Ascending aorta (tissue), 2 donors: ENCODE measurements at regions not wholly inside any gene's neighbourhood (a gene's known extent, or its start where the extent isn't known, plus 50 kb on each side); places are given as distances from the start of the nearest gene placed in this dataset.

Source experiments
- DNase-seq, 2 donors: peaks; one replicate each; pipeline ENCODE4 v3.0.0-alpha.2; 2019; ENCODE audit warnings: low spot score in 2 of 2
- H3K27ac ChIP-seq, 2 donors: fragments of 200-600 bp; sonication (generic); one replicate each; pipeline ENCODE4 v1.5.1; 2016 to 2017; ENCODE audit warnings: mild to moderate bottlenecking in 1 of 2
- H3K27me3 ChIP-seq: fragments of 200-600 bp; sonication (generic); one replicate; pipeline ENCODE4 v1.5.1; 2017
- H3K36me3 ChIP-seq, 2 donors: fragments of 200-600 bp; sonication (generic); one replicate each; pipeline ENCODE4 v1.5.1; 2016
- H3K4me1 ChIP-seq, 2 donors: fragments of 200-600 bp; sonication (generic); one replicate each; pipeline ENCODE4 v1.5.1; 2016 to 2017; ENCODE audit warnings: mild to moderate bottlenecking in 1 of 2
- H3K4me3 ChIP-seq, 2 donors: fragments of 200-600 bp; sonication (generic); one replicate each; pipeline ENCODE4 v1.5.1; 2016 to 2017; ENCODE audit warnings: mild to moderate bottlenecking in 1 of 2
- H3K9me3 ChIP-seq, 2 donors: fragments of 200-600 bp; sonication (generic); one replicate each; pipeline ENCODE4 v1.5.1; 2016
- intact Hi-C: fragments of 100-400 bp; cut with DNase I; formaldehyde crosslinking; loops from one replicate; pipeline ENCODE4 v1.15.1; 2023
- TF ChIP-seq, protein P1 (sequence below), 3 experiments: fragments of 200-600 bp in 2 of 3; fragments of 450-650 bp in 1 of 3; sonication (generic) in 2 of 3; IDR thresholded peaks; one replicate each; pipeline ENCODE4 v1.5.1; 2016 to 2019; ENCODE audit warnings: antibody characterized with exemption in 3 of 3, mild to moderate bottlenecking in 1 of 3, moderate library complexity in 1 of 3

DNA sequence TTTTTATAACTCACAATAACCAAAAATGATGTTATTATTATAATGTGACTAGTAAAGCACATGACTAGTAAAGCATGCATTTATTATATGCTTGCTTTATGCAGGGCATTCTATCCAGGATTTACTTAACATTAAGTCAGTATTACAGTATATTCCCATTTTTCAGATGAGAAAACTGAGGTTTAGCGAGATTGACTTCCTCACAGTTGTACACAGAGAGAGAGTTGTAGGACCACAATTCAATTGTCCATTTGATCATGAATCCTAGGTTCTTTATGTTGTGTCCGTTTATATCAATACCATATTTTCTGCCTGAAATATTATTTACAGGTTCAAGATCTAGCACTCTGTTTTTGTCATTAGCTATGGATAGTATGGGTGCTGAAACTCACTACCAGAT lies 301.5 kb downstream of the PRL start:
- no peak overlapping the region for H3K27ac ChIP-seq
- no peak for DNase-seq
- no peaks in the 10 kb centered on the region for H3K9me3 ChIP-seq
- intact Hi-C loops, result no loop called here
- no peaks in the 10 kb centered on the region for H3K36me3 ChIP-seq
- TF ChIP-seq, protein P1, sequence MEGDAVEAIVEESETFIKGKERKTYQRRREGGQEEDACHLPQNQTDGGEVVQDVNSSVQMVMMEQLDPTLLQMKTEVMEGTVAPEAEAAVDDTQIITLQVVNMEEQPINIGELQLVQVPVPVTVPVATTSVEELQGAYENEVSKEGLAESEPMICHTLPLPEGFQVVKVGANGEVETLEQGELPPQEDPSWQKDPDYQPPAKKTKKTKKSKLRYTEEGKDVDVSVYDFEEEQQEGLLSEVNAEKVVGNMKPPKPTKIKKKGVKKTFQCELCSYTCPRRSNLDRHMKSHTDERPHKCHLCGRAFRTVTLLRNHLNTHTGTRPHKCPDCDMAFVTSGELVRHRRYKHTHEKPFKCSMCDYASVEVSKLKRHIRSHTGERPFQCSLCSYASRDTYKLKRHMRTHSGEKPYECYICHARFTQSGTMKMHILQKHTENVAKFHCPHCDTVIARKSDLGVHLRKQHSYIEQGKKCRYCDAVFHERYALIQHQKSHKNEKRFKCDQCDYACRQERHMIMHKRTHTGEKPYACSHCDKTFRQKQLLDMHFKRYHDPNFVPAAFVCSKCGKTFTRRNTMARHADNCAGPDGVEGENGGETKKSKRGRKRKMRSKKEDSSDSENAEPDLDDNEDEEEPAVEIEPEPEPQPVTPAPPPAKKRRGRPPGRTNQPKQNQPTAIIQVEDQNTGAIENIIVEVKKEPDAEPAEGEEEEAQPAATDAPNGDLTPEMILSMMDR (IDR thresholded peaks at IDR 0.05), result no peak
- no peak overlapping the region for H3K4me3 ChIP-seq
- peaks cover 0 to 6% of the 10 kb centered on the region in 2 donors for H3K4me1 ChIP-seq
- no peaks in the 10 kb centered on the region for H3K27me3 ChIP-seq

- no peak overlapping the region for H3K27ac ChIP-seq
- intact Hi-C loops, result no loop called here
- H3K4me3 ChIP-seq, result no peak overlapping the region
- TF ChIP-seq, protein P1 (IDR thresholded peaks at IDR 0.05), result no peak
- H3K9me3 ChIP-seq, result no peaks in the 10 kb centered on the region
- no peak for DNase-seq
- H3K36me3 ChIP-seq, result no peaks in the 10 kb centered on the region
- peaks cover 0 to 12% of the 10 kb centered on the region in 2 donors for H3K4me1 ChIP-seq
- no peaks in the 10 kb centered on the region for H3K27me3 ChIP-seq
Observed at GRCh38 chr6:21996425-21997118, 300.3 kb downstream of the PRL start.

DNA sequence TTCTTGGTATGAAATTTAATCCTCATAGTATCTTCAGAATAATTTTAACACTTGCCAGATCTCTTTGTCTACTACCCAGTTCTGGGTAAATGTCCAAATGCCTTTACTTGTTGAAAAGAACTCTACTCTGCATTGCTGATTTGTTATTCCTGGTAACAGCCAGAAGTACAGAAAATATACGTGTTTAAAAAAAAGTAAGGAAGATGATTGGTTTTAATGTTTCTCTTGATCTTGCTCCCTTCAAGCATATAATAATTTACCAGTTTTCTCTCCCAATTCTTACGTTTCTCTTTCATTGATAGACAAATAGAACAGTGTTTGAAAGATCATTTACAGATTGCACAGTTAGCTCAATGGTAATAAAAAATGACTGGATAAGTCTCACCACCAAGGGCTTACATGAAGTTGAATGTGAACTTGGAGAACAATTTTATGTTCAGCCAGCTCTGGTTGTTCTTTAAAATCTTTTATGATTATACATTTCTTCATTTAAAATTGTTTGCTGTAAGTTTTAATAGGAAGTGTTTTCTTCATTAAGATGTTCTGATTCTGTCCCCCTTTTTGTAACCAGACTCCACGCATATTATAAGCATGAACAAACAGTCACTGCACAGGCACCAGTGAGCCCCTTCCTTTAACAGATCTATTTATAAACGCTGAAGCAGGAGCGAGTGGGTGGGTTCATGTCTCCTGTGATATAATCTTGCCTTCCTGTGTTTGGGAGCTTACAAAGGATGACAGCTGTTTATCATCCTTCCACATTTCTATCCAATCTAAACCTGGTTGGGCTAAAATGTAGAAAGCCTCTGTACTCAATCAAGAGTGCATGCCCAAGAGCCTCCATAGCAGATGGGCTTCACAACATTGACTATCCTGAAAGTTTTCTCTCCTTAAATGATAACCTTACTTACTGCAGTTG lies 299.5 kb downstream of the PRL start:
- intact Hi-C loops, result no loop called here

GRCh38 chr6:21998582-21998981 lies 298.3 kb downstream of the PRL start:
- DNase-seq, result no peak
- intact Hi-C loops, result no loop called here
- no peak overlapping the region for H3K27ac ChIP-seq

More for the DNA sequence above, 299.5 kb downstream of the PRL start:
- no peaks in the 10 kb centered on the region for H3K9me3 ChIP-seq
- H3K4me1 ChIP-seq, result peaks cover 0 to 14% of the 10 kb centered on the region in 2 donors
- H3K27me3 ChIP-seq, result no peaks in the 10 kb centered on the region
- no peaks in the 10 kb centered on the region for H3K36me3 ChIP-seq
- TF ChIP-seq, protein P1 (IDR thresholded peaks at IDR 0.05), result no peak
- H3K27ac ChIP-seq, result no peak overlapping the region
- no peak for DNase-seq
- no peak overlapping the region for H3K4me3 ChIP-seq

DNA sequence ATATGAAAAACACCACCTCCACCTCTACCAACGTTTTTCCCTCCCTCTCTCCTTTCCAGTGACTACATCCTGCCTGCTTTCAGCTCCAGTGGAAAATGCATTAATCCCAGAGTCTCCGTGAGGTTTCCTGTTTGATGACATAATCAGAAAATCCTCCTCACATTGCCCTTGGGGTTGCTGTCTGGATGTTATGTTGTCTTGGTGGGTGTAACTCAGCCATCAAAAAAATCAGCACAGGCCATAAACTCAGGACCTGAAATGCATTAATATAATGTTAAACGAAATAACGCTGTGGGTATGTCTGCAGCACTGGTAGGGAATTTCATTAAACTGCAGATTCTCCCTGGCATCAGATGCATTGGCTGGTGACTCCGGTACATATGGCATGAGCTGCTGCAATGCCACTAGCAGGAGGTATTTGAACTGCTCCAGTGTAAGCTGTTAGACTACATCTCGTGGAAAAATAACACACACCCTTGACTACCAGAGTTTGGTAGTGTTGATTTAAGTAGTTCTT lies 297.8 kb downstream of the PRL start:
- Histone ChIP-seq H3K36me3 (no peaks in the 10 kb centered on the region), H3K27ac (no peak overlapping the region), H3K4me3 (no peak overlapping the region), H3K9me3 (no peaks in the 10 kb centered on the region), H3K27me3 (no peaks in the 10 kb centered on the region), H3K4me1 (peaks cover 0 to 14% of the 10 kb centered on the region in 2 donors)
- TF ChIP-seq, protein P1 (IDR thresholded peaks at IDR 0.05), result no peak
- DNase-seq, result no peak
- intact Hi-C loops, result no loop called here

More at GRCh38 chr6:21998582-21998981, 298.3 kb downstream of the PRL start:
- Histone ChIP-seq H3K9me3 (no peaks in the 10 kb centered on the region), H3K4me1 (peaks cover 0 to 14% of the 10 kb centered on the region in 2 donors), H3K4me3 (no peak overlapping the region), H3K36me3 (no peaks in the 10 kb centered on the region), H3K27me3 (no peaks in the 10 kb centered on the region)
- TF ChIP-seq, protein P1 (IDR thresholded peaks at IDR 0.05), result no peak
